ENCODE measurements at regions not wholly inside any gene's neighbourhood (a gene's known extent, or its start where the extent isn't known, plus 50 kb on each side); places are given as distances from the start of the nearest gene placed in this dataset.
"Not testable (repeated sequence)": the region's sequence is repeated elsewhere in the genome, so short reads cannot be mapped to it uniquely, and the experiment has no call there.

GRCh38 chr6:165263-165662 lies 127.0 kb upstream of the DUSP22 start:
- DNase-seq (ENCODE audit: low spot score), result no peak
- H3K9me3 Mint-ChIP-seq, result no peaks in the 10 kb centered on the region
- no peak overlapping the region for H3K4me3 Mint-ChIP-seq
- H3K27me3 Mint-ChIP-seq (ENCODE audit: insufficient read depth), result peaks cover 30% of the 10 kb centered on the region
- intact Hi-C loops (cut with micrococcal nuclease), result no loop called here
- no peaks in the 10 kb centered on the region for H3K4me1 Mint-ChIP-seq (ENCODE audit: low read depth)
- no peak overlapping the region for H3K27ac Mint-ChIP-seq
- no peaks in the 10 kb centered on the region for H3K36me3 Mint-ChIP-seq (ENCODE audit: low read depth)

GRCh38 chr6:165906-166305 lies 126.4 kb upstream of the DUSP22 start:
- H3K4me3 Mint-ChIP-seq, result no peak overlapping the region
- H3K27ac Mint-ChIP-seq, result no peak overlapping the region
- H3K9me3 Mint-ChIP-seq, result no peaks in the 10 kb centered on the region
- DNase-seq (ENCODE audit: low spot score), result no peak
- H3K36me3 Mint-ChIP-seq (ENCODE audit: low read depth), result no peaks in the 10 kb centered on the region
- intact Hi-C loops (cut with micrococcal nuclease), result no loop called here
- no peaks in the 10 kb centered on the region for H3K4me1 Mint-ChIP-seq (ENCODE audit: low read depth)
- H3K27me3 Mint-ChIP-seq (ENCODE audit: insufficient read depth), result peaks cover 28% of the 10 kb centered on the region

- Mint-ChIP-seq H3K36me3 (ENCODE audit: low read depth) (no peaks in the 10 kb centered on the region), H3K4me1 (ENCODE audit: low read depth) (no peaks in the 10 kb centered on the region), H3K27ac (no peak overlapping the region), H3K9me3 (peaks cover 9% of the 10 kb centered on the region), H3K27me3 (ENCODE audit: insufficient read depth) (peaks cover 17% of the 10 kb centered on the region), H3K4me3 (no peak overlapping the region)
- no peak for DNase-seq (ENCODE audit: low spot score)
- intact Hi-C loops (cut with micrococcal nuclease), result loop anchor here (1.0 kb wide), 1 partner anchor 15 kb away; no protein-coding TSS in a partner anchor
Observed at GRCh38 chr6:168865-169455, 123.3 kb upstream of the DUSP22 start.

GRCh38 chr6:174036-174435 lies 118.3 kb upstream of the DUSP22 start:
- no peak overlapping the region for H3K27ac Mint-ChIP-seq
- DNase-seq (ENCODE audit: low spot score), result no peak
- H3K9me3 Mint-ChIP-seq, result peaks cover 16% of the 10 kb centered on the region
- peaks cover 9% of the 10 kb centered on the region for H3K27me3 Mint-ChIP-seq (ENCODE audit: insufficient read depth)
- intact Hi-C loops (cut with micrococcal nuclease), result no loop called here
- H3K36me3 Mint-ChIP-seq (ENCODE audit: low read depth), result no peaks in the 10 kb centered on the region
- H3K4me3 Mint-ChIP-seq, result no peak overlapping the region
- no peaks in the 10 kb centered on the region for H3K4me1 Mint-ChIP-seq (ENCODE audit: low read depth)

DNA sequence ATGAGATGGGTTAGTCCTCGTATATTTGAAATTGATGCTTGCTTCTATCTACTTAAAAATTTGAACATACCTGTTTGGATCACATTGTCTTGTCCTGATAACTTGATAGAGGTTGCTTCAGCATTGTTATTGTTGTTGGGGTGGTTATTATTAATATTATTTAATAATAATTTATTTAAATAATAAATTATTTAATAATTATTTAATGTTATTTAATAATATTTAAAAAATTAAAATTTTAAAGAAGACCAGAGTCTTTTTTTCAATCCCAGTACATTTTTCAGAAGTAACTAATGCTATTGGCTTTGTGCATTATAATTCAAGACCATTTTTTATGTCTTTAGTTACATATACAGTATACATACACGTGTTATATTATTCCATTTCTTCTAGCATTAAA lies 116.6 kb upstream of the DUSP22 start:
- H3K27ac Mint-ChIP-seq, result no peak overlapping the region
- peaks cover 19% of the 10 kb centered on the region for H3K9me3 Mint-ChIP-seq
- no peak for DNase-seq (ENCODE audit: low spot score)
- intact Hi-C loops (cut with micrococcal nuclease), result no loop called here
- H3K27me3 Mint-ChIP-seq (ENCODE audit: insufficient read depth), result peaks cover 5% of the 10 kb centered on the region
- H3K4me3 Mint-ChIP-seq, result no peak overlapping the region
- no peaks in the 10 kb centered on the region for H3K36me3 Mint-ChIP-seq (ENCODE audit: low read depth)
- H3K4me1 Mint-ChIP-seq (ENCODE audit: low read depth), result peaks cover 7% of the 10 kb centered on the region

DNA sequence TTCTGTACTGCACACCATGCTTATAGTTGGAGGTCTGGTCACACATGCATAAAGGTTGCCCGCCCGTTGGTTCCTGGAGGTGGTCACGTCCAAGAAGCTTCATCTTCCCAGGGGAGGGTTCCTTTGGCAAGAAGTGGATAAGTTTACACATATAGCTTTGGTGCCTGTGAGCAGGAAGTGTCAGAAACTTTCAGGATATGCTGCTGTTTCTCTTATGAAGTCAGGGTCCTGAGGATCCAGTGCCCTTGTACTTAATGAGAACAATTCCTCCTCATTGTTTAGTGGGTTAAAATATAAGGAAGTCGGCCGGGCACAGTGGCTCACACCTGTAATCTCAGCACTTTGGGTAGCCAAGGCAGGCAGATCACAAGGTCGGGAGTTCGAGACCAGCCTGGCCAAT lies 115.5 kb upstream of the DUSP22 start:
- Mint-ChIP-seq H3K36me3 (ENCODE audit: low read depth) (no peaks in the 10 kb centered on the region), H3K27ac (no peak overlapping the region), H3K9me3 (peaks cover 15% of the 10 kb centered on the region), H3K27me3 (ENCODE audit: insufficient read depth) (peaks cover 3% of the 10 kb centered on the region), H3K4me3 (no peak overlapping the region), H3K4me1 (ENCODE audit: low read depth) (peaks cover 17% of the 10 kb centered on the region)
- intact Hi-C loops (cut with micrococcal nuclease), result no loop called here
- DNase-seq (ENCODE audit: low spot score), result no peak

- H3K9me3 Mint-ChIP-seq, result peaks cover 13% of the 10 kb centered on the region
- no peak for DNase-seq (ENCODE audit: low spot score)
- H3K27me3 Mint-ChIP-seq (ENCODE audit: insufficient read depth), result peaks cover 3% of the 10 kb centered on the region
- H3K27ac Mint-ChIP-seq, result no peak overlapping the region
- H3K36me3 Mint-ChIP-seq (ENCODE audit: low read depth), result no peaks in the 10 kb centered on the region
- peaks cover 17% of the 10 kb centered on the region for H3K4me1 Mint-ChIP-seq (ENCODE audit: low read depth)
- intact Hi-C loops (cut with micrococcal nuclease), result no loop called here
- no peak overlapping the region for H3K4me3 Mint-ChIP-seq
Observed at GRCh38 chr6:178119-178518, 114.2 kb upstream of the DUSP22 start.

DNA sequence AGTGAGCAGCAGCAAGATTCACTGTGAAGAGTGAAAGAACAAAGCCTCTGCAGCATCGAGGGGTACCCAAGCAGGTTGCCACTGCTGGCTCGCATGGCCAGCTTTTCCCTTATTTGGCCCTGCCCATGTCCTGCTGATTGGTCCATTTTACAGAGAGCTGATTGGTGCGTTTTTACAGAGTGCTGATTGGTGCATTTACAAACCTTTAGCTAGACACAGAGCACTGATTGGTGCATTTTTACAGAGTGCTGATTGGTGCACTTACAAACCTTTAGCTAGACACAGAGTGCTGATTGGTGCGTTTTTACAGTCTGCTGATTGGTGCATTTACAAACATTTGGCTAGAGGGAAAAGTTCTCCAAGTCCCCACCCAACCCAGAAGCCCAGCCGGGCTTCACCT lies 113.4 kb upstream of the DUSP22 start:
- H3K36me3 Mint-ChIP-seq (ENCODE audit: low read depth); H3K27ac Mint-ChIP-seq; intact Hi-C loops (cut with micrococcal nuclease); DNase-seq (ENCODE audit: low spot score); H3K4me3 Mint-ChIP-seq; H3K27me3 Mint-ChIP-seq (ENCODE audit: insufficient read depth): not testable (repeated sequence)
- Mint-ChIP-seq H3K9me3 (peaks cover 10% of the 10 kb centered on the region), H3K4me1 (ENCODE audit: low read depth) (peaks cover 25% of the 10 kb centered on the region)

DNA sequence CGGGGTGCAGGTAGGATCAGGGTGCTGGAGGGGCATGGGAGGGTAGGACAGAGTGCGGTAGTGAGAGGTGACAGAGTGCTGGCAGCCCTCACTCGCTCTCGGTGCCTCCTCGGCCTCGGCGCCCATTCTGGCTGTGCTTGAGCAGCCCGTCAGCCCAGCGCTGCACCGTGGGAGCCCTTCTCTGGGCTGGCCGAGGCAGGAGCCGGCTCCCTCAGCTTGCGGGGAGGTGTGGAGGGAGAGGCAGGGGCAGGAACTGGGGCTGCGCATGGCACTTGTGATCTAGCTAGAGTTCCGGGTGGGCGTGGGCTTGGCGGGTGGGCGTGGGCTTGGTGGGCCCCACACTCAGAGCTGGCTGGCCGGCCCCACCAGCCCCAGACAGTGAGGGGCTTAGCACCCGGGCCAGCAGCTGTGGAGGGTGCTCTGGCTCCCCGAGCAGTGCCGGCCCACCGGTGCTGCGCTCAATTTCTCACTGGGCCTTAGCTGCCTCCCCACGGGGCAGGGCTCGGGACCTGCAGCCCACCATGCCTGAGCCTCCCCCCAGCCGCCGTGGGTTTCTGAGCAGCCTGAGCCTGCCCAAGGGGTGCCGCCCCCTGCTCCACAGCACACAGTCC lies 112.8 kb upstream of the DUSP22 start:
- Mint-ChIP-seq H3K9me3 (peaks cover 10% of the 10 kb centered on the region), H3K27ac (no peak overlapping the region), H3K27me3 (ENCODE audit: insufficient read depth) (peaks cover 3% of the 10 kb centered on the region), H3K4me1 (ENCODE audit: low read depth) (peaks cover 30% of the 10 kb centered on the region), H3K4me3 (no peak overlapping the region), H3K36me3 (ENCODE audit: low read depth) (no peaks in the 10 kb centered on the region)
- intact Hi-C loops (cut with micrococcal nuclease), result no loop called here
- DNase-seq (ENCODE audit: low spot score), result no peak

- H3K27ac Mint-ChIP-seq; H3K4me3 Mint-ChIP-seq; H3K36me3 Mint-ChIP-seq (ENCODE audit: low read depth); H3K27me3 Mint-ChIP-seq (ENCODE audit: insufficient read depth); intact Hi-C loops (cut with micrococcal nuclease); DNase-seq (ENCODE audit: low spot score): not testable (repeated sequence)
- Mint-ChIP-seq H3K9me3 (peaks cover 10% of the 10 kb centered on the region), H3K4me1 (ENCODE audit: low read depth) (peaks cover 31% of the 10 kb centered on the region)
Observed at GRCh38 chr6:180091-180694, 112.1 kb upstream of the DUSP22 start.

DNA sequence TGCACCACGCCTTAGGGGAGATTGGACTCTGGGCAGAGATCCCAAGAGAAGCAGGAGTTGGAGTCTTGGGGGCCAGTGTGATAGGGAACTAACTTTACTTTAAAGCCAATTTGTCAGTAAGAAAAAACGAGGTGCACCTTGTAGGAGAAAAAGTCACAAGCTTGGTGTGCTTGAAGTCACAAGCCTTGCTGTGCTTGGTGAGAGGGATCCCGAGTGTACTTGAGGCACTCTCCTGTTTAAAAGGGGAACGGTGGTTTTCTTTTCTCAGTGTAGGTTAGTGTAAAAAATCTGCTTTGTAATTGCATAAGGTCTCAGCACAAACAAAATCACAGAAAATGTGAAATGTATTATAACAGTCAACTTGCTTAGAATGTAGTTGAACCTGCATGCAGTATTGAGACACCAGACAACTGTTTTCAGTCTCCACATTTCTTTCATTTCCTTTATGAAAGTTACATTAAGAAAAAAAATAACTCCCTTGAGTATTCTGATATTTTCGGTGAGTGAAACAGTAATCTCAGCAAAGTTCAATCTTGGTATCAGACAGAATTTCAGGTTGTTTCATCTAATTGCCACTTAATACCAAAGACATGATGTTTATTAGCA lies 111.1 kb upstream of the DUSP22 start:
- peaks cover 31% of the 10 kb centered on the region for H3K4me1 Mint-ChIP-seq (ENCODE audit: low read depth)
- no peak overlapping the region for H3K4me3 Mint-ChIP-seq
- H3K27ac Mint-ChIP-seq, result no peak overlapping the region
- H3K9me3 Mint-ChIP-seq, result peaks cover 10% of the 10 kb centered on the region
- H3K27me3 Mint-ChIP-seq (ENCODE audit: insufficient read depth), result peaks cover 3% of the 10 kb centered on the region
- intact Hi-C loops (cut with micrococcal nuclease), result no loop called here
- no peaks in the 10 kb centered on the region for H3K36me3 Mint-ChIP-seq (ENCODE audit: low read depth)
- no peak for DNase-seq (ENCODE audit: low spot score)

DNA sequence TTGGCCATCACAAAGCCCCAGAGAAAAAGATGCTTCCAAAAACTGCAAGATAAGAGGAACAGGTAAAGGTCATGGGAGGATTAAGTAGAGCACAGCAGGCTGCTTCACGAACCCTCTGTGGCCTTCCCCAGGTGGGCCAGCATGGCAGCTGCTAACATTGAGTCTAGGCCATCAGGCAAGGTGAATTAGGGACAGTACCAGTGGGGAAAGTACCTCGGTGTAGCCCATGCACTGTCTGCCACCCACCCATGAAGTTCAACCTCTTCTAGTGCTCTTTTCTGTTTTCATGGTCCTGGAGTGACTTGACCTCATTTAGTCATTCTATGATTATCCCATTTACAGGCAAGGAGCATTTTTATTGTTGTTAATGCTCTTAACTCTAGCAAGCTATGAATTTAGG lies 108.6 kb upstream of the DUSP22 start:
- Mint-ChIP-seq H3K36me3 (ENCODE audit: low read depth) (no peaks in the 10 kb centered on the region), H3K4me1 (ENCODE audit: low read depth) (peaks cover 34% of the 10 kb centered on the region), H3K27me3 (ENCODE audit: insufficient read depth) (peaks cover 3% of the 10 kb centered on the region), H3K4me3 (no peak overlapping the region), H3K9me3 (peaks cover 5% of the 10 kb centered on the region), H3K27ac (no peak overlapping the region)
- intact Hi-C loops (cut with micrococcal nuclease), result no loop called here
- no peak for DNase-seq (ENCODE audit: low spot score)

DNA sequence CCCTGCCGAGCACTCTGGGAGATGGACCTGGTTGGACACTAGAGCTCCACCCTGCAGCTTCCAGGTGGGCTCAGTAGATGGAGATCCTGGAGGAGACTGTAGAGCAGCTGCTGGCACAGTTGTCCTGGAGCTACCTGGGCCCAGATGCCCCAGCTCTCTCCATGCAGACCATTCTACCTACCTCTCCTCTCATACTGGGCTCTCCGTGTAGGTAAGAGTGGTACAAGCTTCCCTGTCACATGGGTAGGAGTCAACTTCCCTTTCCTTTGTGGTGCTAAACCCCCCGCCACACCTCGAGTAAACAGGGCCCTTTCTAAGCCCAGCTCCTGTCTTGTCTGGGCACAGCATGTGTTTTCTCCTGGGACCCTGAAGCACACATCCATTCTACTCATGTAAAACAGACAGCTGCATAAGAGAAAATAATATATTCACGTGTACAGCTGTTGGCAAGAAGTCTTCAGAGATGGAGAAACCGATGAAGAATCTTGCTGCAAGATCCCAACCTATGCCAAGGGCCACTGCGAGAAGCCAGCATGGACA lies 108.1 kb upstream of the DUSP22 start:
- H3K9me3 Mint-ChIP-seq, result peaks cover 3% of the 10 kb centered on the region
- DNase-seq (ENCODE audit: low spot score), result no peak
- H3K4me1 Mint-ChIP-seq (ENCODE audit: low read depth), result peaks cover 39% of the 10 kb centered on the region
- peaks cover 3% of the 10 kb centered on the region for H3K27me3 Mint-ChIP-seq (ENCODE audit: insufficient read depth)
- H3K36me3 Mint-ChIP-seq (ENCODE audit: low read depth), result no peaks in the 10 kb centered on the region
- intact Hi-C loops (cut with micrococcal nuclease), result no loop called here
- no peak overlapping the region for H3K27ac Mint-ChIP-seq
- no peak overlapping the region for H3K4me3 Mint-ChIP-seq

All from activated T-helper 1 cell treated with anti-CD3 and anti-CD28 coated beads, Interleukin-12 subunit alpha, Interleukin-12 subunit beta, Interleukin-2, Interleukin-4 antibody, amounts not matched to agents 30 ng/mL and 10 ng/mL and 1 ng/mL, durations not matched to agents 14 hours and 24 hours and 36 hours (primary cell).